Esophagus muscularis mucosa (tissue), 4 donors: ENCODE measurements at regions not wholly inside any gene's neighbourhood (a gene's known extent, or its start where the extent isn't known, plus 50 kb on each side); places are given as distances from the start of the nearest gene placed in this dataset.

Experiments used
- DNase-seq: peaks from one replicate; pipeline ENCODE4 v3.0.0-alpha.2; 2017; ENCODE audit errors: extremely low spot score
- H3K27ac ChIP-seq, 4 donors: fragments of 200-600 bp; sonication (generic); replicated peaks in 1 of 4; 1 replicate in 3 of 4; 2 replicates in 1 of 4; pipeline ENCODE4 v1.5.1; 2016 to 2019; ENCODE audit warnings: mild to moderate bottlenecking in 1 of 4
- H3K27me3 ChIP-seq, 4 donors: fragments of 200-600 bp; sonication (generic); one replicate each; pipeline versions ENCODE4 v1.5.1 to v1.6.0; 2016 to 2019
- H3K36me3 ChIP-seq, 4 donors: fragments of 200-600 bp; sonication (generic); one replicate each; pipeline ENCODE4 v1.5.1; 2016 to 2019
- H3K4me1 ChIP-seq, 4 donors: fragments of 200-600 bp; sonication (generic); one replicate each; pipeline ENCODE4 v1.5.1; 2016 to 2019
- H3K4me3 ChIP-seq, 4 donors: fragments of 200-600 bp; sonication (generic); 1 replicate in 2 of 4; 2 replicates in 2 of 4; pipeline ENCODE4 v1.5.1; 2016 to 2019; ENCODE audit warnings: mild to moderate bottlenecking in 4 of 4, moderate library complexity in 1 of 4
- H3K9me3 ChIP-seq, 4 donors: fragments of 200-600 bp; sonication (generic); 1 replicate in 3 of 4; 2 replicates in 1 of 4; pipeline ENCODE4 v1.5.1; 2016 to 2019
- CTCF ChIP-seq, 3 experiments: fragments of 200-600 bp in 2 of 3; fragments of 450-650 bp in 1 of 3; sonication (generic) in 2 of 3; IDR thresholded peaks; one replicate each; pipeline ENCODE4 v1.5.1; 2017 to 2019; ENCODE audit warnings: antibody characterized with exemption in 3 of 3, mild to moderate bottlenecking in 2 of 3, moderate library complexity in 1 of 3
- EP300 ChIP-seq: sonication (generic); formaldehyde crosslinking; IDR thresholded peaks from one replicate; pipeline ENCODE4 v1.6.1; 2017; ENCODE audit warnings: antibody characterized with exemption
- POLR2A ChIP-seq: fragments of 450-650 bp; IDR thresholded peaks from one replicate; pipeline ENCODE4 v1.6.1; 2017; ENCODE audit warnings: antibody characterized with exemption, moderate library complexity, mild to moderate bottlenecking, low read depth
- POLR2AphosphoS5 ChIP-seq, 2 donors: sonication (generic); formaldehyde crosslinking; IDR thresholded peaks; one replicate each; pipeline ENCODE4 v1.6.1; 2017; ENCODE audit warnings: antibody characterized with exemption in 2 of 2
- WGBS: methylation state at CpG from one replicate; pipeline ENCODE4 v1.1.5; 2018; 5-methylcytosine and 5-hydroxymethylcytosine counted together
- intact Hi-C: fragments of 100-400 bp; cut with DNase I; formaldehyde crosslinking; loops from one replicate; pipeline ENCODE4 v1.15.1; 2023

GRCh38 chr3:132872711-132873110 lies 150.5 kb upstream of the NPHP3 start:
- WGBS: 45% methylated on average over 1 of the region's 1 CpG
- no peaks in the 10 kb centered on the region for H3K27me3 ChIP-seq
- TF ChIP-seq POLR2A (no peak), CTCF (IDR thresholded peaks at IDR 0.05) (no peak)
- no peaks in the 10 kb centered on the region for H3K4me1 ChIP-seq
- H3K36me3 ChIP-seq: no peaks in the 10 kb centered on the region
- intact Hi-C loops: no loop called here
- H3K9me3 ChIP-seq: no peaks in the 10 kb centered on the region
- no peak for DNase-seq
- H3K27ac ChIP-seq: no peak overlapping the region
- no peak overlapping the region for H3K4me3 ChIP-seq

DNA sequence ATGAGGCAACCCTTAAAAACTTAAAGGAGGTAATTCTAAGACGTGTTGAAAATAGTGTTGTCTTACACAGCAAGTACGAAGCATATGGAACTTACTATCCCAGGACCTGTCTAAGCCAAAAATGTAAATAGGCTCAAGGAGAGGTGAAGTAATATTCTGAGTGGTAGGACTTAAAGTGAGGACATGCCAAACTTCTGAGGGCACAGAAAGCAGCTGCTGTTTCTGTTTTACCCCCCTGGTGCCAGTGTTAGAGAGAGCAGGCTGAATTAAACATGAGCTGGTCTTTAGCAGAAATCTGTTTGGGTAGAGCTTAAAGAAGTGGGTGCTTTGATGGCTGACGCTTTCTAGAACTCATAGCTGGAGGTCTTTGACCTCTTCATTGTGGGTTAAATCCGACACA lies 149.7 kb upstream of the NPHP3 start:
- no peaks in the 10 kb centered on the region for H3K27me3 ChIP-seq
- no peaks in the 10 kb centered on the region for H3K9me3 ChIP-seq
- no peak overlapping the region for H3K4me3 ChIP-seq
- no peaks in the 10 kb centered on the region for H3K36me3 ChIP-seq
- intact Hi-C loops: no loop called here
- H3K4me1 ChIP-seq: peaks cover 0 to under 1% (median 0%) of the 10 kb centered on the region in 4 donors
- WGBS: 83% methylated on average over 4 of the region's 4 CpGs
- no peak overlapping the region for H3K27ac ChIP-seq
- TF ChIP-seq POLR2A (no peak), POLR2AphosphoS5 (IDR thresholded peaks at IDR 0.05) (no peak), CTCF (IDR thresholded peaks at IDR 0.05) (no peak), EP300 (no peak)
- DNase-seq: no peak

DNA sequence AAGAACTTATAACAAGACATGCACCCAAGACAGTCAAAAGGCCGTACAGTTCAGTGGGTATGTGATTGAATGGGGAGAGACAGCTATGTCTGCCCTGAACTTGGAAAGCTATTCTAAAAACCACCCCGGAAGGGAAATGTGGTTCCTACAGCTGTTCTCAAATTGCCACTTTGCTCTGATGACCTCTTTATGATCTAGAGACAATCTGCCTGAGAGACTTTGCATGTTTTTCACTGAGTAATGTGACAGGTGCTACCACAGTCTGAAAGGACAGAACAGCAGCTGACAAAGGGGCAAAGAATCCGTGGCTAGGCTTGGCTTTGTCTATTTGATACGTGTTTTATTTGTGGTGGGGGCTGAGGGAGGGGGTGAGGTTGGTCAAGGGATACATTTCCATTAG lies 148.3 kb upstream of the NPHP3 start:
- DNase-seq: no peak
- intact Hi-C loops: no loop called here
- no peak overlapping the region for H3K4me3 ChIP-seq
- peaks cover 0 to 3% (median 0%) of the 10 kb centered on the region in 4 donors for H3K4me1 ChIP-seq
- 72% methylated on average over 4 of the region's 4 CpGs for WGBS
- no peaks in the 10 kb centered on the region for H3K36me3 ChIP-seq
- no peaks in the 10 kb centered on the region for H3K9me3 ChIP-seq
- no peaks in the 10 kb centered on the region for H3K27me3 ChIP-seq
- H3K27ac ChIP-seq: no peak overlapping the region
- TF ChIP-seq POLR2AphosphoS5 (IDR thresholded peaks at IDR 0.05) (no peak), EP300 (no peak), POLR2A (no peak), CTCF (IDR thresholded peaks at IDR 0.05) (no peak)

DNA sequence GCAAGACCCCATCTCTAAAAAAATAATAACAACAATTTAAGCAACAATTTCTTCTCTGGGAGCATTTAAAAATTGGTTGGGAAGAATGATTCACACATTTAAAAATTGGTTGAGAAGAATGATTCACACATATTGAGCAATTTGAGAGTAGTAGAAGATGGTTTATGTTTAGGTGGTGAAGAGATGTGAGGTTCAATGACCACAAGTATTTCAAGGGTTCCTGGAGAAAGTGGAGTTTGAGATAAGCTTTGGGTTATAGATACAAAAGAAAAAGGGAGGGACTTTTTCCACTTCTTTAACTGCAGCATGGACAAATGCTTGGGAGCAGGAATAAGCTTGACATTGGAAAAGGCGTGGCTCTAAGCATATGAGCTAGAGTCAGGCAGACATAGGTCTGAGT lies 145.7 kb upstream of the NPHP3 start:
- no peak for DNase-seq
- H3K9me3 ChIP-seq: no peaks in the 10 kb centered on the region
- H3K4me1 ChIP-seq: peaks cover 0 to 3% (median 0%) of the 10 kb centered on the region in 4 donors
- no peaks in the 10 kb centered on the region for H3K27me3 ChIP-seq
- no peaks in the 10 kb centered on the region for H3K36me3 ChIP-seq
- WGBS: 100% methylated on average over 1 of the region's 1 CpG
- H3K27ac ChIP-seq: no peak overlapping the region
- intact Hi-C loops: no loop called here
- TF ChIP-seq POLR2AphosphoS5 (IDR thresholded peaks at IDR 0.05) (no peak), CTCF (IDR thresholded peaks at IDR 0.05) (no peak), EP300 (no peak), POLR2A (no peak)
- no peak overlapping the region for H3K4me3 ChIP-seq

DNA sequence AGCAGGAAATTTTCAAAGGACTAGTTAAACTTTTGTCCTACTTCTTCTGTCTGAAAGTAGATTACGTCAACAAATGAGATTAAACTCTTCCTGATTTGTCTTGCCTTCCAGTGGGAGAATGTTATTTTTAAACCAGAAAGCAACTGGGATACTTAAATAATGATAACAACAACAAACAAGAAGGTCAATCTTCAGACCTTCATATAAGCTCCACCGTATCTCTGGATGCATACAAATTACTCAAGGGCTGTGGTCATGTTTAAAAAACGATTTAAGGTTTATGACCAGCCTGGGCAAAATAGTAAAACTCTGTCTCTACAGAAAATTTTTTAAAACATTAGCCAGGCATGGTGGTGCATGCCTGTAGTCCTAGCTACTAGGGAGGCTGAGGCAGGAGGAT lies 145.3 kb upstream of the NPHP3 start:
- Histone ChIP-seq H3K27me3 (no peaks in the 10 kb centered on the region), H3K27ac (no peak overlapping the region), H3K36me3 (no peaks in the 10 kb centered on the region), H3K4me3 (no peak overlapping the region), H3K9me3 (no peaks in the 10 kb centered on the region), H3K4me1 (peaks cover 0 to 3% (median 0%) of the 10 kb centered on the region in 4 donors)
- TF ChIP-seq POLR2A: no peak
- TF ChIP-seq POLR2AphosphoS5 (IDR thresholded peaks at IDR 0.05): no peak
- TF ChIP-seq EP300: no peak
- TF ChIP-seq CTCF (IDR thresholded peaks at IDR 0.05): no peak
- intact Hi-C loops: no loop called here
- WGBS: 56% methylated on average over 3 of the region's 3 CpGs
- DNase-seq: no peak
